Natural killer cell (primary cell): ENCODE measurements at regions not wholly inside any gene's neighbourhood (a gene's known extent, or its start where the extent isn't known, plus 50 kb on each side); places are given as distances from the start of the nearest gene placed in this dataset.

Source experiments
- ATAC-seq, 3 donors: fragments of 150-1000 bp in 2 of 3; fragments of 200-7000 bp in 1 of 3; cut with Tn5 transposase; 1 replicate in 1 of 3; 2 replicates in 2 of 3; pipeline ENCODE4 v1.10.0; 2021; ENCODE audit warnings: mild to moderate bottlenecking in 2 of 3, moderate library complexity in 2 of 3
- DNase-seq, 2 donors: peaks; one replicate each; pipeline versions ENCODE4 v3.0.0 to v3.0.0-alpha.2; 2013 to 2021; ENCODE audit warnings: mixed read lengths in 1 of 2
- H3K27ac ChIP-seq: one replicate; pipeline ENCODE4 v1.5.1; 2013; ENCODE audit warnings: mild to moderate bottlenecking, low read length
- H3K27me3 ChIP-seq: one replicate; pipeline ENCODE4 v1.6.1; 2013; ENCODE audit warnings: low read length; ENCODE audit not compliant: control insufficient read depth, insufficient read depth
- H3K36me3 ChIP-seq: one replicate; pipeline ENCODE4 v1.6.1; 2013; ENCODE audit warnings: low read length; ENCODE audit not compliant: control insufficient read depth, insufficient read depth
- H3K4me1 ChIP-seq: one replicate; pipeline ENCODE4 v1.6.1; 2013; ENCODE audit warnings: low read length; ENCODE audit not compliant: control insufficient read depth, insufficient read depth
- H3K4me3 ChIP-seq: one replicate; pipeline ENCODE4 v1.5.1; 2013; ENCODE audit warnings: low read length
- H3K9me3 ChIP-seq: one replicate; pipeline ENCODE4 v1.6.1; 2013; ENCODE audit warnings: low read length; ENCODE audit not compliant: control insufficient read depth, insufficient read depth
- H3K27ac Mint-ChIP-seq, 2 donors: one replicate each; pipeline ENCODE4 v1.8.0; 2022; ENCODE audit warnings: mild to moderate bottlenecking in 2 of 2, mixed read lengths in 2 of 2, moderate library complexity in 1 of 2
- H3K27me3 Mint-ChIP-seq, 2 donors: one replicate each; pipeline ENCODE4 v1.8.0; 2022; ENCODE audit warnings: low read depth in 2 of 2, mixed read lengths in 2 of 2
- H3K36me3 Mint-ChIP-seq: one replicate; pipeline ENCODE4 v1.8.0; 2022; ENCODE audit warnings: mixed read lengths
- H3K4me1 Mint-ChIP-seq, 2 donors: one replicate each; pipeline ENCODE4 v1.8.0; 2022; ENCODE audit warnings: mixed read lengths in 2 of 2
- H3K4me3 Mint-ChIP-seq: one replicate; pipeline ENCODE4 v1.8.0; 2022; ENCODE audit warnings: mild to moderate bottlenecking, moderate library complexity, mixed read lengths
- H3K9me3 Mint-ChIP-seq, 2 donors: one replicate each; pipeline ENCODE4 v1.8.0; 2022; ENCODE audit warnings: mixed read lengths in 2 of 2
- WGBS: methylation state at CpG from one replicate; pipeline ENCODE4 v1.1.7; 2013; ENCODE audit warnings: missing lambda C conversion rate; ENCODE audit not compliant: insufficient coverage; 5-methylcytosine and 5-hydroxymethylcytosine counted together
- intact Hi-C: fragments of 100-400 bp; cut with micrococcal nuclease; formaldehyde crosslinking; loops from one replicate; pipeline ENCODE4 v1.14.2; 2022
- TF ChIP-seq, protein P1 (sequence below): fragments of 200-600 bp; IDR thresholded peaks from one replicate; pipeline ENCODE4 v1.8.0; 2022; ENCODE audit warnings: antibody characterized with exemption

DNA sequence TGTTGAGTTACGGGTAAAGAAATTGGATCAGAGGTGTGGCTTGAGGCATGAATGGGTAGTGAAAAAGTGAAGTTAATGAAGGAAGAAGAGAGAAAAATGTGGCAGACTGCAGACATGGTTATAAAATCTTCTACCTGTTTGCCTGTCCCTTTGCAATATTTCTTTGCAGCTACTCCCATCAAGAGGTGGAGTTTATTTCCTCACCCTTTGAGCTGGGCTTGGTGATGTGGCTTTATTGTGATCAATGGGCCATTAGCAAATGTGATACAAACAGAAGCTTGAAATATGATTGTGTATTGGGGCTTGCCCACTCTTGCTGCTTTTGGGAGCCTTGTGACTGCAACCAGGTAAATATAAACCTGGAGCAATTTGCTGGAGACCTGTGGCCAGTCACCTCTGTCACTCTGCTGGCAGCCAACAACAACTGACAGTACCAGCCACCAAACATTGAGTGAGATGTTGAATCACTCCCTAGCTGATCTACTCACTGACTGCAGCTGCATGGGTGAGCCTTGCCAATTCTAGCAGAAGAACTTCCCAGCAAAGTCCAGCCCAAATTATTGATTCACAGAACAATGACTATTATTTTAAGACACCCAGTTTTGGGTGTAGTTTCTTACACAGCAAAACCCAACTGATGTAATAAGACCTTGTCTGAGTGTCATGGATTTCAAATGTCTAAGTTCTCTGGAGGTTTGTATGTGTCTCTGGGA is 151.0 kb upstream of the ATP2B1 start:
- Histone ChIP-seq H3K4me1 (peaks cover 19% of the 10 kb centered on the region), H3K27ac (no peak overlapping the region), H3K36me3 (no peaks in the 10 kb centered on the region), H3K9me3 (no peaks in the 10 kb centered on the region), H3K27me3 (no peaks in the 10 kb centered on the region), H3K4me3 (no peak overlapping the region)
- no peaks in the 10 kb centered on the region for H3K9me3 Mint-ChIP-seq
- H3K4me3 Mint-ChIP-seq, result no peak overlapping the region
- 23% methylated on average over 1 of the region's 1 CpG for WGBS
- TF ChIP-seq, protein P1, sequence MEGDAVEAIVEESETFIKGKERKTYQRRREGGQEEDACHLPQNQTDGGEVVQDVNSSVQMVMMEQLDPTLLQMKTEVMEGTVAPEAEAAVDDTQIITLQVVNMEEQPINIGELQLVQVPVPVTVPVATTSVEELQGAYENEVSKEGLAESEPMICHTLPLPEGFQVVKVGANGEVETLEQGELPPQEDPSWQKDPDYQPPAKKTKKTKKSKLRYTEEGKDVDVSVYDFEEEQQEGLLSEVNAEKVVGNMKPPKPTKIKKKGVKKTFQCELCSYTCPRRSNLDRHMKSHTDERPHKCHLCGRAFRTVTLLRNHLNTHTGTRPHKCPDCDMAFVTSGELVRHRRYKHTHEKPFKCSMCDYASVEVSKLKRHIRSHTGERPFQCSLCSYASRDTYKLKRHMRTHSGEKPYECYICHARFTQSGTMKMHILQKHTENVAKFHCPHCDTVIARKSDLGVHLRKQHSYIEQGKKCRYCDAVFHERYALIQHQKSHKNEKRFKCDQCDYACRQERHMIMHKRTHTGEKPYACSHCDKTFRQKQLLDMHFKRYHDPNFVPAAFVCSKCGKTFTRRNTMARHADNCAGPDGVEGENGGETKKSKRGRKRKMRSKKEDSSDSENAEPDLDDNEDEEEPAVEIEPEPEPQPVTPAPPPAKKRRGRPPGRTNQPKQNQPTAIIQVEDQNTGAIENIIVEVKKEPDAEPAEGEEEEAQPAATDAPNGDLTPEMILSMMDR, result no peak
- no peak for ATAC-seq
- peaks cover 36 to 54% of the 10 kb centered on the region in 2 donors for H3K4me1 Mint-ChIP-seq
- H3K27ac Mint-ChIP-seq, result no peak overlapping the region
- peak in 1 of 2 donors; percentile 46 for DNase-seq
- no peaks in the 10 kb centered on the region for H3K36me3 Mint-ChIP-seq
- no peaks in the 10 kb centered on the region for H3K27me3 Mint-ChIP-seq
- intact Hi-C loops, result no loop called here

DNA sequence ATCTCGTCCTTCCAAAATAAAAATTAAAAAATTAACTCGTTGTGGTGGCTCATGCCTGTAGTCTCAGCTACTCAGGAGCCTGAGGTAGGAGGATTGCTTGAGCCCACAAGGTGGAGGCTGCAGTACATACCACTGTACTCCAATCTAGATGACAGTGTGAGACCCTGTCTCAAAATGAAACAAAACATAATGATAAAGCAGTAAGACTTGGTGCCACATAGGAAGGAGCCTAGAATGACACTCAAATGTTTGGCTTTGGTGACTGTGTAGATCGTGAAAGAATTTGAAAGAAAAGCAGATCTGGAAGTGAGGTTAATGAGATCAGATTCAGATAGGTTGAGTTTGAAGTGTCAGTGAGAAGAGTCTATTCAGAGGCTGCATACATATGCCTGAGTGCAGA is 150.1 kb upstream of the ATP2B1 start:
- Mint-ChIP-seq H3K27me3 (no peaks in the 10 kb centered on the region), H3K27ac (no peak overlapping the region), H3K4me3 (no peak overlapping the region), H3K4me1 (peaks cover 26 to 45% of the 10 kb centered on the region in 2 donors), H3K9me3 (no peaks in the 10 kb centered on the region), H3K36me3 (no peaks in the 10 kb centered on the region)
- ATAC-seq, result no peak
- Histone ChIP-seq H3K4me1 (peaks cover 17% of the 10 kb centered on the region), H3K4me3 (no peak overlapping the region), H3K36me3 (no peaks in the 10 kb centered on the region), H3K27ac (no peak overlapping the region), H3K27me3 (no peaks in the 10 kb centered on the region), H3K9me3 (no peaks in the 10 kb centered on the region)
- intact Hi-C loops, result no loop called here
- 67% methylated on average over 2 of the region's 3 CpGs for WGBS
- DNase-seq, result no peak
- TF ChIP-seq, protein P1, result no peak

DNA sequence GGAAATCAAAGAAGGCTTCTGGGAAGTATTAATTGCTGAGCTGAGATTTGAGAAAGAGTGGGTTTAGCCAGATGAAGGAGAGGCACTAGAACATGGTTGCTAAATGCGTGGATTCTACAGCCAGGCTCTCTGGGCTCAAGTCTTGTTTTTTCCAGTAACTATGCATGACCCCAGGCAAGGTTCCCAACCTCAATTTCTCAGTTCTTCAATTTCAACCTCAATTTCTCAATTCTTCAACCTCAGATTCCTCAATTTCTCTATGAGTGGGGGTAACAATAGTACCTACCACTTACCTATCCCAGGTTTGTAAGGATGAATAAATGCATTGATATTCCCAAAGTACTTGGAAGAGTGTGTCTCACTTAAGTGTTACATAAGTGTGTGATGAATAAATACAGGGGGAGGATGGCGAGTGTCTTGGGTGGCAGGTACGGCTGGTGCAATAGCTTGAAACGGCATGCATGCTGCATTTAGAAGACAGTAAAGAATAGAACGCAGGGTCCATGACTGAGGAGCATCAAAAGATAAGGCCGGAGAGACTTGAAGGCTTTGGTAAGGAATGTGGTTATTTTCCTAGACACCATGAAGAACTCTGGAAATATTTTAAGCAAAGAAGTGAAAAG is 149.1 kb upstream of the ATP2B1 start:
- Mint-ChIP-seq H3K27ac (no peak overlapping the region), H3K4me1 (peaks cover 17 to 35% of the 10 kb centered on the region in 2 donors), H3K27me3 (no peaks in the 10 kb centered on the region), H3K9me3 (no peaks in the 10 kb centered on the region), H3K4me3 (no peak overlapping the region), H3K36me3 (no peaks in the 10 kb centered on the region)
- Histone ChIP-seq H3K9me3 (no peaks in the 10 kb centered on the region), H3K27me3 (no peaks in the 10 kb centered on the region), H3K36me3 (no peaks in the 10 kb centered on the region), H3K4me1 (peaks cover 9% of the 10 kb centered on the region), H3K4me3 (no peak overlapping the region), H3K27ac (no peak overlapping the region)
- DNase-seq (no peak), ATAC-seq (no peak)
- TF ChIP-seq, protein P1, result no peak
- intact Hi-C loops, result no loop called here
- WGBS, result 94% methylated on average over 6 of the region's 6 CpGs
